Activated T-cell treated with anti-CD3 and anti-CD28 coated beads, Interleukin-2, amount 50 U/mL, for 24 hours (primary cell): ENCODE measurements at regions not wholly inside any gene's neighbourhood (a gene's known extent, or its start where the extent isn't known, plus 50 kb on each side); places are given as distances from the start of the nearest gene placed in this dataset.
"Not testable (repeated sequence)": the region's sequence is repeated elsewhere in the genome, so short reads cannot be mapped to it uniquely, and the experiment has no call there.

Experiments used
- DNase-seq: peaks from one replicate; pipeline ENCODE4 v3.0.0-alpha.2; 2020
- H3K27ac Mint-ChIP-seq: 2 replicates; pipeline ENCODE4 v1.8.0; 2020; ENCODE audit warnings: mild to moderate bottlenecking, mixed read lengths
- H3K27me3 Mint-ChIP-seq: 2 replicates; pipeline ENCODE4 v1.8.0; 2020; ENCODE audit warnings: mixed read lengths
- H3K36me3 Mint-ChIP-seq: 2 replicates; pipeline ENCODE4 v1.8.0; 2020; ENCODE audit warnings: low read depth, mixed read lengths
- H3K4me1 Mint-ChIP-seq: 2 replicates; pipeline ENCODE4 v1.8.0; 2020; ENCODE audit warnings: low read depth, mixed read lengths
- H3K4me3 Mint-ChIP-seq: 2 replicates; pipeline ENCODE4 v1.8.0; 2020; ENCODE audit warnings: mild to moderate bottlenecking, moderate library complexity, mixed read lengths
- H3K9me3 Mint-ChIP-seq: 2 replicates; pipeline ENCODE4 v1.8.0; 2020; ENCODE audit warnings: mixed read lengths

DNA sequence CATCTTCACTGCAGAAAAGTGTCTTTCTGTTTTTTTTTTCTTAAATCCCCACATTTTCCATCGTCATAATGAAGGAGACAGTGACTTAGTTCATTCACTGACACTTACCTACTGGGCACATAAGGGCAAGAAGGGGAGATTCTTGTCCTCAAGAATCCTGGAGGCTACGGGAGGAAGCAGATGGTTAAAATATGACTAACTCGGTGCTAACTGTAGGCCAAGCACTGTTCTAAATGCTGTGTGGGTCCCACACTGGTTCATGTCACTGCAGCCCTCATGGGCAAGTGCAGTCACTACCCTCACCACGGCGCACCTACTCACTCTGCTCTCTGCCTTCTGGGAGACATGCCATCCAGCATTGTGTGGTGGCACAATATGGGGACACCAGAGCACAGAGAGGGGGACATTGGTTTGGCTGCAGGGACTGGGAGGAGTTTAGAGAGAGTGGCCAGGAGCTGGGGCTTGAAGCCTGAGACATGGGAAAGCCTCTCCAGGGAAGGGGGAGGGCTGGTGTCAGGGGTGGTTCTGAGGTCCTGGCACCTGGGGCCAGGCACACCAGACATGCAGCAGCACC lies 305.2 kb downstream of the MYCN start:
- no peaks in the 10 kb centered on the region for H3K9me3 Mint-ChIP-seq
- no peaks in the 10 kb centered on the region for H3K4me1 Mint-ChIP-seq
- no peaks in the 10 kb centered on the region for H3K36me3 Mint-ChIP-seq
- H3K4me3 Mint-ChIP-seq, result no peak overlapping the region
- DNase-seq, result no peak
- H3K27ac Mint-ChIP-seq, result no peak overlapping the region
- no peaks in the 10 kb centered on the region for H3K27me3 Mint-ChIP-seq

DNA sequence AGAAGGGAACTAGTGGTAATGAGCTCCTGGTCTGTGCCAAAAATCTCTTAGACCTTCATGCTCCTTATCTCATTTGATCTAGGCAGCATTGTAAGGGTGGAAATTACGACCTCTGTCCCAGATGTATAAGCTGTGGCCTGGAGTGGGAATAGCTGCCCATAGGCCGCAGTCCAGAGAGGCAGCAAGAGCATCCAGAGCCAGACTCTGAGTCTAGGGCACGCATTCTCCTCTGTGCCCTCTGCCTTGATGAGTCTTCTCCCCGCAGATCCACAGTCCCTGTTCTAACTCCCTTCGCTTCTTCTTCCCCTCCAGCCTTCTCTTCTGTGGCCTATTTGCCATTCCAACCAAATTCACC lies 304.6 kb downstream of the MYCN start:
- DNase-seq, result no peak
- H3K4me1 Mint-ChIP-seq, result no peaks in the 10 kb centered on the region
- no peaks in the 10 kb centered on the region for H3K36me3 Mint-ChIP-seq
- H3K27ac Mint-ChIP-seq, result no peak overlapping the region
- no peaks in the 10 kb centered on the region for H3K9me3 Mint-ChIP-seq
- no peak overlapping the region for H3K4me3 Mint-ChIP-seq
- H3K27me3 Mint-ChIP-seq, result no peaks in the 10 kb centered on the region

DNA sequence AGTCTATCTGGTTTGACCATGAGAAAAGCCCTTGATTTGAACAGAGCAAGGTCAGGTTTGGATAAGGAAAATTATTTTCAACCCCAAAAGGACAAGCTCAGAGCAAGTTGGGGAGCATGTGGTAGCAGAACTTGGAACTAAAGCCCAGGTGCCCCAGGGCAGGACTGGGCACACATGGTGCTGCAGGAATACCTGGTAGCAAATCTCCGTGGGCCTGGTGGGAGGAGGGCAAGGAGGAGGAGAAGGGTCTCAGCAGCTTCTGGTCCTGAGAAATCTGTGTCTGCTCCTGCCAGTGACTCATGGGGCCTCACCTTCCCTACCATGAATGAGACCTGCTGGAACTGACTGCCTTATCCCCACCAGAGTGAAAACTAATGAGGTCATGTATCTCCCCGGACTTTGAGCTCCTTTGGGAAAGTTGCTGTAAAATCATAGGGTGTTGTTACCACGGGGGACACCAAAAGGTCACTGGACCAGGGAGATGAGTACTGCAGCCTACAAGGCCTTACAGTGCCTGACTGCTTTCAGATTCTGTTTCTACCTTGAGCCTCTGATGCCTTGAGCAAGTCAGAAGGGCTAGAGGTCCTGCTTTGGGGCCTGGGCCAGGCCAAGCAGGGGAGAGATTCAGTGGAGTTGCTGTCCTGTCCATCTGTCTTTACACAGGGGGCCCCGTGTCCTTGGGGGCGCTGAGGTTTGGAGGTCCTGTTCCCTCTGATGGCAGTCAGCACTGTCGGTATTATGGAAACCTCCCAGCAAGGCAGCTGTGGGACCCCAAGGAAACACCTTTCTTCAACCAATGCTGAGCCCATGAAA lies 304.0 kb downstream of the MYCN start:
- Mint-ChIP-seq H3K27ac (no peak overlapping the region), H3K27me3 (peaks cover under 1% of the 10 kb centered on the region), H3K36me3 (no peaks in the 10 kb centered on the region), H3K4me1 (no peaks in the 10 kb centered on the region), H3K9me3 (no peaks in the 10 kb centered on the region), H3K4me3 (no peak overlapping the region)
- no peak for DNase-seq

DNA sequence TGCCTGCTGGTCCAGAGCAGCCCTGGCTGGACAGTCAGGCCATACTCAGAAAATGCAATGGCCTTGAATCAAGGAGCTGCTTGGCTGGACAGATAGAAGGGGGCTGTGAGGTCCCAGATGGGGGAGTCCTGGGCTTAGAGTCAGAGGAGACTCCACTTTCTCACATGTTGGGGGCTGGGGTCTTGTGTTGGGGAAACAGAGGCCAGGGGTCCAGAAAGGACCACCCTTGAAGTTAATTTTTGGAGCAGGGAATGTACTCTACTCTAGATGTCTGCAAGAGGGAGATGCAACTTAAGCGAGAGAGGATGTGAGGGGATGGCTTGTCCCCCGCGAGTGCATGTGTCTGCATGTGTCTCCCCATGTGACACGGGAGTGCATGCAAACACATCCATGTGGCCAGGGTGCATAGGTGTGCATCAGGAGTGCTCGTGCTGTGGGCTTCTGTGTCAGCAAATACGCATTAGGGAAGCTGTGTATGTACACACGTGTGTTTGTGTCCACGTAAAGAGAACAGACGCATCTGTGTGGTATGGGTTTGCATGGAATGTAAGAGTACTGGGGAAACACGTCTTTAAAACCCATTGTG lies 303.2 kb downstream of the MYCN start:
- no peak overlapping the region for H3K27ac Mint-ChIP-seq
- H3K36me3 Mint-ChIP-seq, result no peaks in the 10 kb centered on the region
- H3K27me3 Mint-ChIP-seq, result peaks cover 2% of the 10 kb centered on the region
- no peaks in the 10 kb centered on the region for H3K9me3 Mint-ChIP-seq
- H3K4me1 Mint-ChIP-seq, result no peaks in the 10 kb centered on the region
- DNase-seq, result no peak
- no peak overlapping the region for H3K4me3 Mint-ChIP-seq

DNA sequence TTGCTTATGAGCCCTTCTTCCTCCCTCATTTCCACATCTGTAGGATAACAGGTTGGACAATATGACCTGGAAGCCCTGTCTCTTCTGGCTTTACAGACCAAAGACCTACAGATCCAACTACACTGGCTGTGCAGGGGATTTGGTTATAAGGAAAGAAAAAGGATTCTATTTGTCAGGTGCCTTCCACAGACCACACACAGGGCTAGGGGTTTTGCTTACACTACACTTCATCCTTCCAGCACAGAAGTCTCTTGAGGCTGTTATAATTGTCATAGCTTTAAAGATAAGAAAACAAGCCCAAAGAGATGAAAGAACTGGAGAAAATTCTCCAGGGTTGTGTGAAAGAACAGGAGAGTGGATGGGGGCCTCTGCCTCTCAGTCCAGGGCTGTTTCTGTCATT lies 302.6 kb downstream of the MYCN start:
- Mint-ChIP-seq H3K27ac (no peak overlapping the region), H3K36me3 (no peaks in the 10 kb centered on the region), H3K27me3 (peaks cover 2% of the 10 kb centered on the region), H3K4me3 (no peak overlapping the region), H3K9me3 (no peaks in the 10 kb centered on the region), H3K4me1 (no peaks in the 10 kb centered on the region)
- no peak for DNase-seq

DNA sequence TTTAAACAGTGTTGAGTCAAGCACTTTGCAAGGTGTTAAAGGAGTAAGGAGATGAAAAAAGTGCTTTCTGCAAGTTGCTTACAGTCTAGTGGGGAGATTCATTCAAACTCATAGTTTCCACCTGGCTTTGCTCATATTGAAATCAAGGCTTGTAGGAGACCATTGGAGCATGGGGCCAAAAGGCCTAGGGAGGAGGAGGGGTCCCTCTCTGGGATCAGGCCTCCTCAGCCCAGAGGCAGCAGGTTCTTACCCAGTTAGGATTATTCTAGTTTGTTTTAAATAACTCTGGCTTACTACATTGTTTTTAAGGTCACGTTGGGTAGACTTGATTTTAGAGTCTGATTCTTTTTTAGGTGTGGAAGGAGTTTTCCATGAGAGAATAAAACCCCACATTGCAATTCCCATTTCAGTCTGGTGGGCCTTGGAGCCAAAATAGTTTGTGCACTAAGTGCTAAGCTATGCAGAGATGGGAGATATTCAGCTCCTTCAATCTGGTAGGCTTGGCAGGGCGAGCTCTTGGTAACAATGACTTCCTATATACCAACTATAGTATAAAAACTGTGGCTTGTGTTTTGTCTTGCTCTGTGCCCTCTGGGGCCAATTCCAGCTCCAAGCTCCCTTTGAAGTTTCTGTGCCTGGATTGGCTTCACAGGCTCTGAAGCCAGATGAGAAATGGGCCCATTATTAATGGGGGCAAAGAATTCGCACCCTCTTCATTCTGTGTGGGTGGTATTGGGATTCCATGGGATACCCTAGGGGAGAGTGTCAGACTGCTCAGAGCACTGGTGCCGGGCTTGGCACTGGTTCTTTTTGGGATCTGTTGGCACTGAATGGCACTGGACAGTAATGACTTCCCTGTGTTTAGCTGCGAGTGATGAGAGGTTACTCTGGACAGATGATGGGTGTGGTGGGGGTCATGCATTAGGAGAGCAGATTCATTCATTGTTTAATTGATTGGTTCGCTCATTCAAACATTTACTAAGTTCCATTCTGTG lies 301.1 kb downstream of the MYCN start:
- H3K27ac Mint-ChIP-seq, result no peak overlapping the region
- no peak overlapping the region for H3K4me3 Mint-ChIP-seq
- H3K9me3 Mint-ChIP-seq, result no peaks in the 10 kb centered on the region
- H3K36me3 Mint-ChIP-seq, result no peaks in the 10 kb centered on the region
- no peaks in the 10 kb centered on the region for H3K4me1 Mint-ChIP-seq
- no peak for DNase-seq
- H3K27me3 Mint-ChIP-seq, result peaks cover 2% of the 10 kb centered on the region

DNA sequence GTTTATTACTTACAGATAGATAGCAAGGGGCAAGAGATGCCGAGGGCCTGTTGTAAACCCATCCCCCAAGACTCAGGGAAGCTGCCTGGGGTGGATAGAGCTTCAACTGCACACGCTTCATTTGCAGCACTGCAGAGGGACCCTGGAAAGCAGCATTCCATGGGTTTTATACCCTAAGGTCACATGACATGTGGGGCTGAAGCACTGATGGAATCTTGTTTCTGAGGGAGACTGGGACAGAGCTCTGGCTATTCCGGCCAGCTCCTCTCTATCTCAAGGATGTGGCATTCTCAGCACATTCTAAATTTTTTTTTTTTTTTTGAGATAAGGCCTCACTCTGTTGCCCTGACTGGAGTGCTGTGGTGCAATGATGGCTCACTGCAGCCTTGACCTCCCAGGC lies 300.1 kb downstream of the MYCN start:
- Mint-ChIP-seq H3K27me3 (peaks cover 7% of the 10 kb centered on the region), H3K4me3 (no peak overlapping the region), H3K9me3 (peaks cover 3% of the 10 kb centered on the region), H3K27ac (no peak overlapping the region), H3K36me3 (no peaks in the 10 kb centered on the region), H3K4me1 (no peaks in the 10 kb centered on the region)
- no peak for DNase-seq

DNA sequence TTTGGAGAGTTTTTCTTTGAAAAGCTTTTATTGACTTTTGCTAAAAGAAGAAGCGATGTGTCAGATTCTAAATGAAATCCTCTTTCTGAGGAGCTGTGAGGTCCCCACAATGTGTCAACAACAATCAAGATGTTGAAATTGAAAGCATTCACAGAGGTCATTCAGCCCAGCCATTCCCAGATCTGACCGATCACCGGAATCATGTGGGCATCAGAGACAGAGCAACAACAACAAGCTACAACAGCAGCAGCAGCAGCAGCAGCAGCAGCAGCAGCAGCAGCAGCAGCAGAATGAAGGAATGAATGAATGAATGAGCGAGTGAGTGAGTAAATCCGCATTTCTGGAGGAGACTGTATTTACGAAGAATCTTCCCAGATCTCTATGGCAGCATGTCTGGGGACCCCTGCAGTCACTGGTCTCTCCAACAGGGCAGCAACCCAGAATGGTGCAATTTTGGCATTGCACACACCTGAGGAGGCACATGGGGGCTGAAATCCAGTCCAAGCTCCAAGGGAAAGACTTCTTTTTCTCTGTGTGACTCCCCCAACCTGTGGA lies 299.0 kb downstream of the MYCN start:
- DNase-seq, result no peak
- no peaks in the 10 kb centered on the region for H3K4me1 Mint-ChIP-seq
- no peak overlapping the region for H3K4me3 Mint-ChIP-seq
- peaks cover 3% of the 10 kb centered on the region for H3K9me3 Mint-ChIP-seq
- peaks cover 10% of the 10 kb centered on the region for H3K27me3 Mint-ChIP-seq
- no peaks in the 10 kb centered on the region for H3K36me3 Mint-ChIP-seq
- H3K27ac Mint-ChIP-seq, result no peak overlapping the region

DNA sequence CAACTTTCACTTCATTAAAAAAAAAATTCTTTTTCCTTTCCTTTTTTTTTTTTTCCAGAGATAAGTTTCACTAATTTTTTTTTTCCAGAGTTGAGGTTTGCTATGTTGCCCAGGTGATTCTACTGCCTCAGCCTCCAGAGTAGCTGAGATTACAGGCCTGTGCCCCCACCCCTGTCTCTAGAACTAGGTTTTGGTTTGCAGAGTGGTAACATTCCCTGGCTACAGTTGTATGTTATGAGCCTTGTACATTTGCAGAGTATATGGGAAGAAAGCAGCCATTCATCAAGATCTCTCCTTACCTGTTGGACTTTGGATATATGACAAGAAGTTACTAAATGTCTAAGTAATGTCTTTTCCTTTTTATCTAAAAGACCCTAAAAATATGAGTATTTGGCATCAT lies 298.4 kb downstream of the MYCN start:
- no peak for DNase-seq
- peaks cover 10% of the 10 kb centered on the region for H3K27me3 Mint-ChIP-seq
- no peaks in the 10 kb centered on the region for H3K36me3 Mint-ChIP-seq
- H3K27ac Mint-ChIP-seq, result no peak overlapping the region
- H3K4me3 Mint-ChIP-seq, result no peak overlapping the region
- H3K9me3 Mint-ChIP-seq, result peaks cover 3% of the 10 kb centered on the region
- H3K4me1 Mint-ChIP-seq, result no peaks in the 10 kb centered on the region

DNA sequence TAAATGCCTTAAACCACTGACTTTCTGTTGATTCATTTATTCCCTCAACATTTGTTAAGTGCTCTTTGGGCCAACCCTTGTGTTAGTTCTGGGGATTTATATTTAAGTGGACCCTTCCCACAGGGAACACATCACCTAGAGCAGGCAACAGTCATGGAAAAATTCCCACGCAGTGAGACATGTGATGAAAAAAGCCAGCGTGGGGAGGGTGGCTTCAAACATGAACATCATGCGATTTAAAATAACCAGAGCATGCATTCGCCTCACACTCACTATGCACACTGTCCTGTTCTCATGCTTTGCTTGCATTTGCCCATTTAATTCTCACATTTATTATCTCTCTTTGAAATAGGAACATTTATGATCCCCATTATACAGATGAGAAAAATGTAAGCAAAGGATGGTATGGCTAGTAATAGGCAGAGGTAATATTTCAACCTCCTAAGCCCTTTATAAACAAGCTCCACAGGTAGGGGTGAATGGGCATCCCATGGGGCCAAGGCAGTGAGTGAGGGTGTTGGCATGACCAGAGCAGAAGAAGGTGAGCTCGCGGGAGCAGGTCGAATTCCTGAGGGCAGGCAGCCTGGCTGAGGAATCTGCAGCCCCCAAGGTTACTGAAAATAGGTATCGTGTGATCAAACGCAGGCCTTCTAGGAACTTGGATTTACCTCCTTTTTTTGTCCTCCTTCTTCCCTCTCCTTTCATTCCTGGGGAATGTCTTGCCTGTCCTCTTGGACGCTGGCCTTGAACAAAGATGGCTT lies 297.8 kb downstream of the MYCN start:
- Mint-ChIP-seq H3K36me3 (no peaks in the 10 kb centered on the region), H3K9me3 (peaks cover 3% of the 10 kb centered on the region), H3K4me3 (no peak overlapping the region), H3K27ac (no peak overlapping the region), H3K4me1 (no peaks in the 10 kb centered on the region), H3K27me3 (peaks cover 10% of the 10 kb centered on the region)
- DNase-seq, result no peak

DNA sequence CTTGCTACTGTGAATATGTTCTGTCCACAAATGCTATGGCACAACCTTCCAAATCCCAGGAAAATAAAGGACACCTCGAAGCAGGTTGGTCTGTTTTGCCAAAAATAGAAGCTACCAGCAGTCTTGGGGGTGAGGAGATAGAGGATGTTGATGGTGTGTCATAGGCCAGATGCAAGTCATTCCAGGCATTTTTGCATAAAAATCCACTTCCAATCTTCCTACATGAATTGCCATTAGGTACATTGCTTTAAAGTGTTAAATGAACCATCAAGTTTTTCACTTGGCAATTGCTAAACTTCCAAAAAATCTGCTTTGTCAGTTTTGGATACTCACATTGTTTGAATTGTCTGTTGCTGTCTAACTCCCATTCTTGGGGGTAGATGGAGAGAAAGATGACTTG lies 295.4 kb downstream of the MYCN start:
- DNase-seq, result no peak
- Mint-ChIP-seq H3K4me3 (no peak overlapping the region), H3K4me1 (no peaks in the 10 kb centered on the region), H3K27ac (no peak overlapping the region), H3K36me3 (no peaks in the 10 kb centered on the region), H3K27me3 (peaks cover 10% of the 10 kb centered on the region), H3K9me3 (peaks cover 3% of the 10 kb centered on the region)

DNA sequence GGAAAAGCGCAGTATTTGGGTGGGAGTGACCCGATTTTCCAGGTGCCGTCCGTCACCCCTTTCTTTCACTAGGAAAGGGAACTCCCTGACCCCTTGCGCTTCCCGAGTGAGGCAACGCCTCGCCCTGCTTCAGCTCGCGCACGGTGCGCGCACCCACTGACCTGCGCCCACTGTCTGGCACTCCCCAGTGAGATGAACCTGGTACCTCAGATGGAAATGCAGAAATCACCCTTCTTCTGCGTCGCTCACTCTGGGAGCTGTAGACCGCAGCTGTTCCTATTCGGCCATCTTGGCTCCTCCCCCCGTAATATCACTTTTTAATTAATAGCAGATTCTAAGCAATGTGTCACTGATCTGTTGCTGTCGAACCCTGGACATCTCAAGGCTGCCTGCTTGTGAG lies 294.9 kb downstream of the MYCN start:
- not testable (repeated sequence) for H3K4me3 Mint-ChIP-seq, H3K36me3 Mint-ChIP-seq, H3K9me3 Mint-ChIP-seq, H3K4me1 Mint-ChIP-seq, DNase-seq, H3K27ac Mint-ChIP-seq, H3K27me3 Mint-ChIP-seq

DNA sequence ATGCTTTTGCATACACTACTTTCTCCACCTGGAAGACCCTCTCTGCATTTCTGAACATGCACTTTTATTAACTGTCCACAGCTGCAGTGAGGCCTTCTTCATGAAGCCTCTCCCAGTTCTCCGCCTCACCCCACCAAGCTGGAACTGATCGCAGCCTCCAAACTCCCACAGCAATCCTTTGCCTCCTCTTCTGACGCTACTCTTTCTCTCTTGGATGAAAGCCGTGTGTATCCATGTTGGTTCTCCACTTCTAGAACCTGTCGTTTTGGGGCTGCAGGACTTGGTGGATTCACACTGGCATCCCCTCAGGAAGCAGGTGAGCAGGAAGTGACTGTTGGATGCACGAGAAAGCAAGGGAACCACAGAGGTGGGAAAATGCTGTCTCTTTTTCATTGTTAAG lies 288.6 kb downstream of the MYCN start:
- H3K27ac Mint-ChIP-seq, result no peak overlapping the region
- no peaks in the 10 kb centered on the region for H3K9me3 Mint-ChIP-seq
- no peak for DNase-seq
- no peaks in the 10 kb centered on the region for H3K4me1 Mint-ChIP-seq
- no peaks in the 10 kb centered on the region for H3K36me3 Mint-ChIP-seq
- H3K4me3 Mint-ChIP-seq, result no peak overlapping the region
- no peaks in the 10 kb centered on the region for H3K27me3 Mint-ChIP-seq

DNA sequence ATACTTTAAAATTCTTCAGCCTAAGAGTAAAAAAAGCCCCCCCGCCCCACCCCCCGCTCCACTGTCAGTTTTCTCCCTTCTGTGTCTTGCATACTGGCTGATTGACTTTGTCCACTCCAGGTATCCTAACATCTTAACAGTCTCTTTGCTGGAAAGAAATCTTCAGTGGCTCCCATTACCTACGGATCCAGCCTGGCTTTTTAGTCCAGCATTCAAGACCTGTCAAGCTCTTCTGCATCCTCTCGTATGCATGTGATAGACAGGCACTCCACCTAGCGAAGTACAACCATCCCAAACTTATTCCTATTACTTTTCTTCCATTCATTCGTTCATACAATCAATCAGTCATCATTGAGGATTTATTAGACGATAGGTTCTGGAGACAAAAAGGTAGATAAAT lies 288.1 kb downstream of the MYCN start:
- H3K27me3 Mint-ChIP-seq, result no peaks in the 10 kb centered on the region
- no peaks in the 10 kb centered on the region for H3K9me3 Mint-ChIP-seq
- no peak overlapping the region for H3K4me3 Mint-ChIP-seq
- H3K4me1 Mint-ChIP-seq, result no peaks in the 10 kb centered on the region
- no peak for DNase-seq
- H3K36me3 Mint-ChIP-seq, result no peaks in the 10 kb centered on the region
- no peak overlapping the region for H3K27ac Mint-ChIP-seq
